NB4 (cell line): ENCODE measurements at regions not wholly inside any gene's neighbourhood (a gene's known extent, or its start where the extent isn't known, plus 50 kb on each side); places are given as distances from the start of the nearest gene placed in this dataset.
A peak's percentile ranks its signal among the peaks of the same experiment; 100 is the strongest.
"Not testable (repeated sequence)": the region's sequence is repeated elsewhere in the genome, so short reads cannot be mapped to it uniquely, and the experiment has no call there.

Experiments
- DNase-seq: peaks from one replicate; pipeline ENCODE4 v3.0.0; 2010; ENCODE audit warnings: low read depth
- H3K4me3 ChIP-seq: one replicate; pipeline ENCODE4 v1.5.1; 2011; ENCODE audit warnings: mild to moderate bottlenecking, low read depth, low read length, moderate library complexity
- MYC ChIP-seq: IDR thresholded peaks from 2 replicates; pipeline ENCODE4 v1.6.1; 2011; ENCODE audit warnings: low read depth, low read length
- POLR2A ChIP-seq: IDR thresholded peaks from 2 replicates; pipeline ENCODE4 v1.6.1; 2011; ENCODE audit warnings: mild to moderate bottlenecking; ENCODE audit not compliant: insufficient read length; ENCODE audit errors: extremely low read depth
- TF ChIP-seq, protein P1 (sequence below): IDR thresholded peaks from 2 replicates; pipeline ENCODE4 v1.6.1; 2011; ENCODE audit warnings: low read depth, low read length
- TF ChIP-seq, protein P2 (sequence below): IDR thresholded peaks from one replicate; pipeline ENCODE4 v1.5.1; 2012; ENCODE audit warnings: low read depth, low read length

DNA sequence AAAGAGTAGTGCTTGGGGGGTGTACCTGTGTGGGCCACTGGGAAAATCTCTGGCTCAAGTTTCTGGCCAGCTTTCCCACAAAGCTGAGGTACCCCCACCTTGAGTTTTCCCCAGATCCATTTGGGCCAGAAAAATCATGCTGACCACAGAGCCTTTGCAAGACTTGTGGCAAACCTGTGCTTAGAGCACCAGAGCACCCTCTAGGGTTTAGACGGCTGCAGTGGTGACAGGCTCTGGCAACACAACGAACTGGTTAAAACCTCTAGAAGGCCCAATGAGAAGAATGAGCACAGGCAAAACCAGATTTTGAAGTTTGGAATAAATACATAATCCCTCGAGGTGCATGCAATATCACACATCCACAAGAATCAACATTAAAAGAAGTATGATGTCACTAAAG lies 290.7 kb upstream of the FOLH1 start:
- TF ChIP-seq, protein P1, sequence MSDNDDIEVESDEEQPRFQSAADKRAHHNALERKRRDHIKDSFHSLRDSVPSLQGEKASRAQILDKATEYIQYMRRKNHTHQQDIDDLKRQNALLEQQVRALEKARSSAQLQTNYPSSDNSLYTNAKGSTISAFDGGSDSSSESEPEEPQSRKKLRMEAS = no peak
- TF ChIP-seq, protein P2, sequence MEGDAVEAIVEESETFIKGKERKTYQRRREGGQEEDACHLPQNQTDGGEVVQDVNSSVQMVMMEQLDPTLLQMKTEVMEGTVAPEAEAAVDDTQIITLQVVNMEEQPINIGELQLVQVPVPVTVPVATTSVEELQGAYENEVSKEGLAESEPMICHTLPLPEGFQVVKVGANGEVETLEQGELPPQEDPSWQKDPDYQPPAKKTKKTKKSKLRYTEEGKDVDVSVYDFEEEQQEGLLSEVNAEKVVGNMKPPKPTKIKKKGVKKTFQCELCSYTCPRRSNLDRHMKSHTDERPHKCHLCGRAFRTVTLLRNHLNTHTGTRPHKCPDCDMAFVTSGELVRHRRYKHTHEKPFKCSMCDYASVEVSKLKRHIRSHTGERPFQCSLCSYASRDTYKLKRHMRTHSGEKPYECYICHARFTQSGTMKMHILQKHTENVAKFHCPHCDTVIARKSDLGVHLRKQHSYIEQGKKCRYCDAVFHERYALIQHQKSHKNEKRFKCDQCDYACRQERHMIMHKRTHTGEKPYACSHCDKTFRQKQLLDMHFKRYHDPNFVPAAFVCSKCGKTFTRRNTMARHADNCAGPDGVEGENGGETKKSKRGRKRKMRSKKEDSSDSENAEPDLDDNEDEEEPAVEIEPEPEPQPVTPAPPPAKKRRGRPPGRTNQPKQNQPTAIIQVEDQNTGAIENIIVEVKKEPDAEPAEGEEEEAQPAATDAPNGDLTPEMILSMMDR = no peak
- TF ChIP-seq MYC (no peak), POLR2A (no peak)
- DNase-seq = no peak
- no peak overlapping the region for H3K4me3 ChIP-seq

DNA sequence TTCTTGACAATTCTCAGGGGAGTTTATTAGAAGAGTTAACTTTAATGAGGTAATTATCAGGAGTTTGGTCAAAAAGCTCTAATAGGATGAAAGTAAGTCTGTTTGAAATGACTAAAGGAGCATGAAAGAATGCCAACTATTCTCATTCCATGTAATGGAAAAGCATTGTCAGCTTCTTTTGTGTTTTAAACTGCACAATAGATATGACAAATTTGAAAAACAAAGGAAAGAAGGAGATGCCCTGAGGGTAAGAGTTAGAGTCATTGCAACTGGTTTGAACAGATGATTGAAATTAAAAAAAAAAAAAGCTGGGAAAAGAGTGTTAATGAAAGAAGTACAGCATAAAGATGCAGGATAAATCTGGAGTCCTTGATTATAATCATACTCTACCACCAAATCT lies 296.8 kb upstream of the FOLH1 start:
- DNase-seq = no peak
- TF ChIP-seq, protein P1 = no peak
- TF ChIP-seq, protein P2 = no peak
- TF ChIP-seq MYC (no peak), POLR2A (no peak)
- no peak overlapping the region for H3K4me3 ChIP-seq

DNA sequence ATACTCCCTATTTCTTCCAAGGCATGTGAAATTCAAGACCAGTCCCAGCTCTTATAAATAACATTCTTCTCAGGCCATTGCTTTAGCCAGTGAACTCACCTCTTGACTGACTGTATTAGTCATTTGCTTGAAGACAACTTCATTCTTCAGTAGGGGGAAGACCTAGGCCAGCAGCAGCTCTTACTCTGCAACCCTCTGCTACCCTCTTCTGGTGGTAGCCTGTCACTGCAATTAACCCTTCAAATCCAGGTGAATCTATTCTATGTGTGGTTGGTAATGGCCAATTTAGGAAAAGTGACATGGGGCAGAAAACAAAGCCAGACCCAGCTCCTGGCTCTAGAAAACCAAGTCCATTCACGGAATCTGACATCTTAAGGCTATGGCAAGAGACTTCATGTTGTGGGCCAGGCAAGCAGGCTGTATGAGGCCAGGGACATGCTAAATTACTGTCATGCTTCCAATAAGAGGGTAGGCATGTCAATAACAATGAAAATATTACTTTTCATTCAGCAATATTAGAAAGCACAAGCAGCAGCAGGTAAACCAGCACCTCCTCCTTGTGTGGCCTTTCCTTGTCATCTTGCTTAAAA lies 317.9 kb upstream of the FOLH1 start:
- not testable (repeated sequence) for H3K4me3 ChIP-seq
- TF ChIP-seq, protein P2 = peak; percentile 57
- DNase-seq = peak; percentile 46

GRCh38 chr11:49533204-49533603 lies 324.8 kb upstream of the FOLH1 start:
- no peak overlapping the region for H3K4me3 ChIP-seq
- DNase-seq = no peak
- TF ChIP-seq MYC (no peak), POLR2A (no peak)
- TF ChIP-seq, protein P1 = no peak
- TF ChIP-seq, protein P2 = no peak

DNA sequence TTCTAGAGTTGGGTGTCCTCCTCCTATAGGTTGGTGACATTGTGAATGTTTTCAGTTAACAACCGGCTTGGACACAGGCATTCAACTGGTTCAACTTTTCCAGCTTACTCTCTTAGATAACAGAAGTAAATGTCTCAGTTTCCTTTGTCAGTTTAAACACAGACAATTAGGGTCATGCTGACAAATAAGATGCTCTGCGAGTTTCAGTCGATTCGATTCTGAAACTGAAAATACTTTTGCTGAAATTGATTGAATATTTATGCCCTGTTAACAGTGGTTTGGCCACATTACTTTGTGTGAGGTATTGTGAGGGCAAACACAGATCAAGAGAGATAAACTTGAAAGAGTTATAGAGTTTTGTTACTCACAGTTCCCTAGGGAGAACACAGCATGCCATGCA lies 330.5 kb upstream of the FOLH1 start:
- not testable (repeated sequence) for H3K4me3 ChIP-seq, DNase-seq

DNA sequence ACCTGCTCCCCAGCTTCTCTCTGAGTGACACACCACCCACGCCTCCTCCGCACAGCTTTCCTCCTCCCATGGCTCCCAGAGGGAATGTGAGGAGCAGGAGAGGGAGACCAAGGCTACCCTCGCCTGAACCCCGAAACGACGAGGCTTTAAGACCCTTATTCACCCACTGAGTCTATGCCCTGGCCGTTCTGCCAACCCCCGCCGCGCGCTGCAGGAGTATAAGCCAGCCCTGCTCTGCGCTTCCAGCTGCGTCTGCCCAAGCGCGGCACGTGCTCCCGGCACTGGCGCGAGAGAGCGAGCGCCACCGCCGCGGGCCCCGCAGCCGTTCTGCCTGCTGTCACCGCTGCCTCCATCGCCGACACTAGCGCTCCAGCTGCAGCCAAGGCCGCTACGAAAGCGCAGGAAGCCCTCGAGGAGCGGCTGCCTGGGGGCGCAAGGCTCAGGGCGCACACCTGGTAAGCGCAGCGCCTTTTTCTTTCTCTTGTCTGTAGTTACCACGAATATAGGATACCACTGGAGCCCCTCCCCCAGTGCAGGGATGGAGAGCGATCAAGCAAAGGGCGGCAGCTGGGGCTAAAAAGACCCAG lies 350.0 kb upstream of the FOLH1 start:
- not testable (repeated sequence) for DNase-seq, H3K4me3 ChIP-seq

- DNase-seq, H3K4me3 ChIP-seq: not testable (repeated sequence)
These were observed 352.2 kb upstream of the FOLH1 start for GRCh38 chr11:49560593-49560992.

GRCh38 chr11:49561240-49561880 lies 353.0 kb upstream of the FOLH1 start:
- not testable (repeated sequence) for DNase-seq

DNA sequence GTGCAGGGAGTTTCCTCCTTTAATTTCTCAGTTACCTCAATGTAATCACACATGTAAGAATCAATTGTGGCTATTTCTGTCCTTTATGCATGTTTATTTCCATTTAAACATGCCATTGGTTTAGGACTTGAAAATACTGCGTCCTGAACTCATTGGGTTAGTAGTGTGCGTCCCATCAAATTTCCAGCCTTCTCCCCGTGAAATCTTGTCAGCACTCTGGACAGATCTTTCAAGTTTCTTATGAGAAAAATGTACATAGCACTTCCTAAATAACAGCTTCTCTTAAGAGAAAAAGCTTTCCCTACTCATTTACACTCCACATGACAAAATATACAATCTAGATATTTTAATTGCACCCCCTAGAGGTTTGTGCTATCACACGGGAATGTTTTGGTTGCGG lies 353.9 kb upstream of the FOLH1 start:
- not testable (repeated sequence) for H3K4me3 ChIP-seq, DNase-seq

More at GRCh38 chr11:49561240-49561880, 353.0 kb upstream of the FOLH1 start:
- not testable (repeated sequence) for H3K4me3 ChIP-seq

- not testable (repeated sequence) for DNase-seq, H3K4me3 ChIP-seq
These were observed 371.1 kb upstream of the FOLH1 start for GRCh38 chr11:49579492-49579891.

DNA sequence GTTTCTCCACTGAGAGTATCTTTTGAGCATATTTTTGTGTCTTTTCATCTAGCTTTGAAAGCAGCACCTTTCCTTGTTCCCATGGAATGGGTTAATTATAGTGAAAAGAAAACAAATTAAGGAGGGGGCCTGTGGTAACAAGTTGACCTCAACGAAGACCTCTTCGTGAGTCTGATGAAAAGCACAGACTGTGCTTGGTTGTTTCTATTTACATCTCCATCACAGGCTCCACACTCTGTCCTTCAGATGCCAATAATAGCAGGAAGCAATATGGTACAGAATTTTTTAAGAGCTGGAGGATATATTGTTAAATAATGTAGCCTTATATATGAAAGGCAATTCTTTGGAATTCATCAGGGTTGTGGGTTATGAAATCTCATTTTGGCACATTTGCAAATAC lies 366.7 kb upstream of the OR4C13 start:
- H3K4me3 ChIP-seq, DNase-seq: not testable (repeated sequence)

- not testable (repeated sequence) for DNase-seq, H3K4me3 ChIP-seq
These were observed 343.3 kb upstream of the OR4C13 start for GRCh38 chr11:49608892-49609291.
